Central memory CD8-positive, alpha-beta T cell (primary cell): ENCODE measurements at regions not wholly inside any gene's neighbourhood (a gene's known extent, or its start where the extent isn't known, plus 50 kb on each side); places are given as distances from the start of the nearest gene placed in this dataset.
A peak's percentile ranks its signal among the peaks of the same experiment; 100 is the strongest.

Source experiments
- ATAC-seq: fragments of 150-1000 bp; cut with Tn5 transposase; replicated peaks from 2 replicates; pipeline ENCODE4 v1.10.0; 2022; ENCODE audit warnings: mild to moderate bottlenecking, moderate FRiP score, moderate number of reproducible peaks; ENCODE audit not compliant: poor library complexity, severe bottlenecking; ENCODE audit errors: extremely low read depth
- DNase-seq, 2 donors: peaks; one replicate each; pipeline ENCODE4 v3.0.0; 2021; ENCODE audit warnings: low spot score in 2 of 2
- H3K27ac Mint-ChIP-seq: one replicate; pipeline ENCODE4 v1.8.0; 2022; ENCODE audit warnings: low read depth, mild to moderate bottlenecking, moderate library complexity, mixed read lengths
- H3K27me3 Mint-ChIP-seq: one replicate; pipeline ENCODE4 v1.8.0; 2022; ENCODE audit warnings: mixed read lengths
- H3K36me3 Mint-ChIP-seq: one replicate; pipeline ENCODE4 v1.8.0; 2022; ENCODE audit warnings: mild to moderate bottlenecking, moderate library complexity, mixed read lengths; ENCODE audit not compliant: insufficient read depth
- H3K4me1 Mint-ChIP-seq: one replicate; pipeline ENCODE4 v1.8.0; 2022; ENCODE audit warnings: mixed read lengths
- H3K4me3 Mint-ChIP-seq: one replicate; pipeline ENCODE4 v1.8.0; 2022; ENCODE audit warnings: mild to moderate bottlenecking, moderate library complexity, mixed read lengths
- H3K9me3 Mint-ChIP-seq: one replicate; pipeline ENCODE4 v1.8.0; 2022; ENCODE audit warnings: mixed read lengths

GRCh38 chr18:46398005-46398404 lies 259.0 kb downstream of the LOXHD1 start:
- no peak overlapping the region for H3K4me3 Mint-ChIP-seq
- peaks cover 7% of the 10 kb centered on the region for H3K36me3 Mint-ChIP-seq
- H3K4me1 Mint-ChIP-seq, result peaks cover 12% of the 10 kb centered on the region
- peak overlapping the region; percentile 36 for H3K27ac Mint-ChIP-seq
- DNase-seq (no peak), ATAC-seq (peak; percentile 41)
- peaks cover 2% of the 10 kb centered on the region for H3K27me3 Mint-ChIP-seq
- H3K9me3 Mint-ChIP-seq, result peaks cover 6% of the 10 kb centered on the region

DNA sequence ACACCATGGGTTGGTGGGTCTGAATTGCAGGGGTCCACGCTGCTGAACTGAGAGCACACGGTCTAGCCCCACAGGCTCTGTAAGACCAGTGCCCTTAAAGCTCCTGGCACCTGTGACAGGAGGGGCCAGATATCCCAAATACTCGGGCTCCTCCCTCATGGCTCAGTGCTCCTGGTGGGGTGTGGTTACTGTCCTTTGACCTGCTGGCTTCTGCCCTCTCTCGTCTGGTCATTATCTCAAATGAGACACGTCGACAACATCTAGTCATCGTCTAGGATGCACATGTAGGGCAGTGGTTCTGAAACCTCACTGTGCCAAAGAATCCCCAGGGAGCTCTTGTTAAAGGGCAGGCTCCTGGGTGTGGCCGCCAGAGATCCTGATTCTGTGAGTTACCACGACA lies 258.4 kb downstream of the LOXHD1 start:
- peaks cover 6% of the 10 kb centered on the region for H3K9me3 Mint-ChIP-seq
- H3K4me3 Mint-ChIP-seq, result no peak overlapping the region
- no peak for ATAC-seq
- H3K27me3 Mint-ChIP-seq, result peaks cover 8% of the 10 kb centered on the region
- peaks cover 12% of the 10 kb centered on the region for H3K4me1 Mint-ChIP-seq
- peak overlapping the region; percentile 36 for H3K27ac Mint-ChIP-seq
- peaks cover 7% of the 10 kb centered on the region for H3K36me3 Mint-ChIP-seq
- no peak for DNase-seq

DNA sequence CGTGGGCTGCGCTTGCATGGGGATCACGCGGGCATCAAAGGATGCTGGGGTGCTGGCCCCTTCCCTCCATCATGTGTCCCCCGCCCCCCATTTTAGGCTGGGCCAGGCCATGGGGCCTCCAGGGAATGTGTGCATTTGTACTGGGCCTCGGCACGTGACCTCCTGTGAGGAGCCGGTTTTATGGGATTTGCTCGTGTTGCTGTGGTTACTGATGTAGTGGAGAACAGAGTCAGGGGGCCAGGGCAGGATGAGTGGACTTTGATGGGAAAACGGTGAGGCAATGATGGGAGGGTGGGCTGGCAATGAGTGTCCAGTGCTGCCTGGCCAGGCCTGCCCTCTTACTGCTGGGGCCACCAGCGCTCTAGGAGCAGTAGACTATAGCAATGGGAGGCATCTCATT lies 257.7 kb downstream of the LOXHD1 start:
- H3K27me3 Mint-ChIP-seq, result peaks cover 15% of the 10 kb centered on the region
- no peak for DNase-seq
- H3K36me3 Mint-ChIP-seq, result peaks cover 7% of the 10 kb centered on the region
- no peak for ATAC-seq
- H3K27ac Mint-ChIP-seq, result no peak overlapping the region
- H3K4me1 Mint-ChIP-seq, result peaks cover 12% of the 10 kb centered on the region
- no peak overlapping the region for H3K4me3 Mint-ChIP-seq
- peaks cover 6% of the 10 kb centered on the region for H3K9me3 Mint-ChIP-seq

DNA sequence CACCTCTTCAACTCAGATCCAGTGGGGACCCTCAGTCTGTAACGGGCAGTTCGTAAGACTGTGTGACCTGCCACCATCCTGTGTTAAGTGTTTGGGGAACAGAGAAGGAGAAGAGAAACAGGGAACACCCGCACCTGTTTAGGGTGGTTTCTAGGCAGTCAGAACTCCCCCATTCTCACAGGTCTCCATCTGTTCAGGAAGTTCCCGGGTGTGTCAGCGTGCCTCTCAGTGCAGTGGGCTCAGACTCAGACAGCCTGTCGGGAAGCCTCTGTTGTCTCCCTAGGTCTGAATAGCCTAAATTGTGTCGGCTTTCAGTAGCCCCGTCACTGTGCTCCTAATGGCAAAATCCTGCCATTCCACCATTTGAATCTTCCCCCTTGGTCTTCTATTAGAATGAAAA lies 256.6 kb downstream of the LOXHD1 start:
- no peak overlapping the region for H3K27ac Mint-ChIP-seq
- H3K36me3 Mint-ChIP-seq, result peaks cover 7% of the 10 kb centered on the region
- H3K27me3 Mint-ChIP-seq, result peaks cover 26% of the 10 kb centered on the region
- DNase-seq (no peak), ATAC-seq (no peak)
- peaks cover 12% of the 10 kb centered on the region for H3K4me1 Mint-ChIP-seq
- H3K4me3 Mint-ChIP-seq, result no peak overlapping the region
- peaks cover 6% of the 10 kb centered on the region for H3K9me3 Mint-ChIP-seq

DNA sequence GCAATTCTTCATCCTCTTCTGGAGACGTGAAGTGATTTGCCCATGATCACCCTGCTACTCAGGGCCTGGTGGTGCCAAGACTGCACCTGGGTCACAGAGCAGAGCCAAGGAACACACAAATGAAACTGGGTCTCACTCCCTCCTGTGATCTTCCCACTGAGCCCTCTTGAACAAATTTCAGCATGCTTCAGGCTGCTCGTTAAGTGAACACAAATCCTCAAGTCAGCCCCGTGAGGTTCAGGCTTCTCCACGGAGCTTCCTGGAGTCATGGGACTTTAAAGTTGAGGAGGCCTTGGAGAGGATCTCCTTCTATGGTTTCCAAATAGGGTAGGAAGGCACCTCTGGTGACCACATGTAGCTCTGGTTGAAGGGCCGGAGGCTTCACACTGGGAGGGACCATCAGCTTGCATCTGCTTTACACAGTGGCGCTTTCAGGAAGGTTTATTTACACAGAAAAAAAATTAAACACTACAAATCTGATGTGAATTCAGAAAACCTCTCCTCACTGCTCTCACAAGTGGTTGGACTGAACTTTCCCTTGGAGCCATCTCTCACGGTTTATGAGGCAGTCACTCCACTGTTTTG lies 255.4 kb downstream of the LOXHD1 start:
- DNase-seq, result no peak
- H3K27ac Mint-ChIP-seq, result no peak overlapping the region
- peaks cover 12% of the 10 kb centered on the region for H3K4me1 Mint-ChIP-seq
- peaks cover 7% of the 10 kb centered on the region for H3K36me3 Mint-ChIP-seq
- H3K27me3 Mint-ChIP-seq, result peaks cover 32% of the 10 kb centered on the region
- peaks cover 6% of the 10 kb centered on the region for H3K9me3 Mint-ChIP-seq
- no peak for ATAC-seq
- no peak overlapping the region for H3K4me3 Mint-ChIP-seq

- H3K27ac Mint-ChIP-seq, result no peak overlapping the region
- no peak overlapping the region for H3K4me3 Mint-ChIP-seq
- DNase-seq (no peak), ATAC-seq (no peak)
- H3K27me3 Mint-ChIP-seq, result peaks cover 38% of the 10 kb centered on the region
- peaks cover 7% of the 10 kb centered on the region for H3K4me1 Mint-ChIP-seq
- peaks cover 5% of the 10 kb centered on the region for H3K36me3 Mint-ChIP-seq
- peaks cover 6% of the 10 kb centered on the region for H3K9me3 Mint-ChIP-seq
These were observed 254.6 kb downstream of the LOXHD1 start for GRCh38 chr18:46402396-46402795.

GRCh38 chr18:46402945-46403344 lies 254.1 kb downstream of the LOXHD1 start:
- no peak overlapping the region for H3K27ac Mint-ChIP-seq
- peaks cover 4% of the 10 kb centered on the region for H3K4me1 Mint-ChIP-seq
- H3K4me3 Mint-ChIP-seq, result no peak overlapping the region
- no peak for ATAC-seq
- peaks cover 43% of the 10 kb centered on the region for H3K27me3 Mint-ChIP-seq
- DNase-seq, result no peak
- peaks cover 3% of the 10 kb centered on the region for H3K9me3 Mint-ChIP-seq
- H3K36me3 Mint-ChIP-seq, result peaks cover 1% of the 10 kb centered on the region

GRCh38 chr18:46405832-46406538 lies 251.0 kb downstream of the LOXHD1 start:
- no peaks in the 10 kb centered on the region for H3K9me3 Mint-ChIP-seq

GRCh38 chr18:46406539-46406932 lies 250.5 kb downstream of the LOXHD1 start:
- no peak overlapping the region for H3K27ac Mint-ChIP-seq
- ATAC-seq, result no peak
- H3K4me3 Mint-ChIP-seq, result no peak overlapping the region
- peaks cover 48% of the 10 kb centered on the region for H3K27me3 Mint-ChIP-seq
- H3K36me3 Mint-ChIP-seq, result no peaks in the 10 kb centered on the region
- DNase-seq, result no peak
- H3K9me3 Mint-ChIP-seq, result no peaks in the 10 kb centered on the region
- no peaks in the 10 kb centered on the region for H3K4me1 Mint-ChIP-seq

More at GRCh38 chr18:46405832-46406538, 251.0 kb downstream of the LOXHD1 start:
- Mint-ChIP-seq H3K27me3 (peaks cover 48% of the 10 kb centered on the region), H3K36me3 (no peaks in the 10 kb centered on the region), H3K4me3 (no peak overlapping the region), H3K27ac (no peak overlapping the region), H3K4me1 (no peaks in the 10 kb centered on the region)
- ATAC-seq (no peak), DNase-seq (no peak)

DNA sequence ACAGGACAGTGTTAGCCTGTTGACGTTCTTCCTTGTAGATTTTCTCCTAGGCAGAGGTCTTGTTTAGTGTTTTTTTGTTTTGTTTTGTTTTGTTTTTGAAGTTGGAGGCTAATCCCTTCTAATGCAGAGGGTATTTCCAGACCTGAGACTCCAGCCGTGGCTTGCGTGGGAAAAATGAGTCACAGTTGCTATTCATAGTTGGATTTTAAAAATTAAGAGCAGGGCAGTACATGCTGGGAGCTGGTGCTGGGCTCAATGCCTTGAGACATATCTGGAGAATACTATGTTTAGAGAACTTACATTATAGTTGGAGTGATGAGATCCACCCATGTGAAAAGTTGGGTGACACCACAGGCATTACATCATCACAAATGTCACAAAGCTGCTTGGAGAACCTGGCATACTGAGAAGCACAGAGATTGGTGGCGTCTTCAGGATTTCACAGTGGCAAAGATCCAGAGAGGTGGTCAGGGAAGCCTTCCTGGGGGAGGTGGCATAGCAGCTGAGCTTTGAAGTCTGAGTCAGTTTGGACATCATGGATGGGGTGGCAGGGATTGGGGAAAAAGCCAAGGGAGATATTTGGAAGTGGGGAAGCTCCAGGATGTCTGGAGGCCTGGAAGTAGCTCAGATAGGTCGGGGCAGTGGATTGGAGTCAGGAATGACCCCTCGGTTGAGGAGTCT lies 249.4 kb downstream of the LOXHD1 start:
- ATAC-seq, result no peak
- H3K27ac Mint-ChIP-seq, result no peak overlapping the region
- H3K36me3 Mint-ChIP-seq, result no peaks in the 10 kb centered on the region
- H3K27me3 Mint-ChIP-seq, result peaks cover 48% of the 10 kb centered on the region
- no peaks in the 10 kb centered on the region for H3K9me3 Mint-ChIP-seq
- no peak for DNase-seq
- H3K4me1 Mint-ChIP-seq, result no peaks in the 10 kb centered on the region
- no peak overlapping the region for H3K4me3 Mint-ChIP-seq

DNA sequence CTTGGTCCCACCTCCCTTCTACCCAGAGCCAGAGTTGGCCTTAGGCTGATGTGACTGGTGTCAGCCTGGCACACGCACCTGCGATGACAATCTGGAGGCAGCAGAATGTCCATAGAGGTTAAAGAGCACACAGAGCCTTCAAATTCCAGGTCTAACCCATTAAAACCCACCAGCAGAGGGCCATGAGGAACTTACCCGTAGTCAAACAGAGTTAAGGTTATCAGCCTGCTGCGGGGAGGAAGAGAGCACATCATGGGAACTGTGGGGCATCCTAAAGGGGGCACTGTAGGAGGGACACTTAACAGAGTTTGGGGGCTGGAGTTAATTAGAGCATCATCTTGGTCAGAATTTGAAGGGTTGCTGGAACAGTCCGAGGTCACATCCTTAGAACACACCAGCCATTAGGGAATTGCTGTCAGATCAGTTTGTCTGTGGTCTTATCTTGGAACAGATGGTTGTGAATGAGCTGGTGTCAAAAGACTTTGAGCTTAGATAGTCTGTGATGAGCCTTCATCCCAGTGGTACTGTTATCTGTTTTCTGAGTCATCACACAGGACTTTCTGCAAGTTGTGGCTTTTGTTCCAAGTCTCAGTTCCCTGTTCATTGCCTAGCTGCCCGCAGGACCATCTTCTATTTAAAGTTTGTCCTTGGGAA lies 248.6 kb downstream of the LOXHD1 start:
- DNase-seq, result no peak
- H3K4me1 Mint-ChIP-seq, result no peaks in the 10 kb centered on the region
- H3K27ac Mint-ChIP-seq, result no peak overlapping the region
- ATAC-seq, result no peak
- no peaks in the 10 kb centered on the region for H3K9me3 Mint-ChIP-seq
- H3K4me3 Mint-ChIP-seq, result no peak overlapping the region
- H3K36me3 Mint-ChIP-seq, result no peaks in the 10 kb centered on the region
- peaks cover 42% of the 10 kb centered on the region for H3K27me3 Mint-ChIP-seq

- Mint-ChIP-seq H3K9me3 (no peaks in the 10 kb centered on the region), H3K4me1 (no peaks in the 10 kb centered on the region), H3K36me3 (no peaks in the 10 kb centered on the region), H3K4me3 (no peak overlapping the region), H3K27ac (no peak overlapping the region), H3K27me3 (peaks cover 17% of the 10 kb centered on the region)
- ATAC-seq, result no peak
- no peak for DNase-seq
These were observed 245.7 kb downstream of the LOXHD1 start for GRCh38 chr18:46411191-46411828.
